ENCODE measurements at regions not wholly inside any gene's neighbourhood (a gene's known extent, or its start where the extent isn't known, plus 50 kb on each side); places are given as distances from the start of the nearest gene placed in this dataset.

DNA sequence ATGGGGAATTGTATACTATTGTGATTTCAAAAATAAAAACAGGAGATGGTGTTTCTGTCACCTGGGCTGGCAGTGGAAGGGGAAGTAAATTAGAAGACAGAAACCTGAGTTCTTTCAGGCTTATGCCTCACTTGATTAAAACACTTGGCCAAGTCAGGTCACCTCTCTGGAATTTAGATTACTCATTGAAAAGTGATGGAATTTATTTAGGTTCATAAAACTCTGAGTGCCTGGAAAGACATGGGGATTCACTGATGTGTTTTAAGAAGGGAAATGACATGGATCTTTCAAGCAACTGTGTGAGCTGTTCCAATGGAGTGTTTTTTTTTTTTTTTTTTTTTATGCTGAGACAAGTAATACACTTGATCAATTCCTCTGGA lies 400.1 kb downstream of the TMEM135 start:
- no peaks in the 10 kb centered on the region for H3K27me3 ChIP-seq
- H3K27ac ChIP-seq, result no peak overlapping the region
- H3K36me3 ChIP-seq, result no peaks in the 10 kb centered on the region
- no peak overlapping the region for H3K4me3 ChIP-seq
- no peaks in the 10 kb centered on the region for H3K4me1 ChIP-seq
- no peak for DNase-seq
- H3K9me3 ChIP-seq (replicated peaks), result no peaks in the 10 kb centered on the region

DNA sequence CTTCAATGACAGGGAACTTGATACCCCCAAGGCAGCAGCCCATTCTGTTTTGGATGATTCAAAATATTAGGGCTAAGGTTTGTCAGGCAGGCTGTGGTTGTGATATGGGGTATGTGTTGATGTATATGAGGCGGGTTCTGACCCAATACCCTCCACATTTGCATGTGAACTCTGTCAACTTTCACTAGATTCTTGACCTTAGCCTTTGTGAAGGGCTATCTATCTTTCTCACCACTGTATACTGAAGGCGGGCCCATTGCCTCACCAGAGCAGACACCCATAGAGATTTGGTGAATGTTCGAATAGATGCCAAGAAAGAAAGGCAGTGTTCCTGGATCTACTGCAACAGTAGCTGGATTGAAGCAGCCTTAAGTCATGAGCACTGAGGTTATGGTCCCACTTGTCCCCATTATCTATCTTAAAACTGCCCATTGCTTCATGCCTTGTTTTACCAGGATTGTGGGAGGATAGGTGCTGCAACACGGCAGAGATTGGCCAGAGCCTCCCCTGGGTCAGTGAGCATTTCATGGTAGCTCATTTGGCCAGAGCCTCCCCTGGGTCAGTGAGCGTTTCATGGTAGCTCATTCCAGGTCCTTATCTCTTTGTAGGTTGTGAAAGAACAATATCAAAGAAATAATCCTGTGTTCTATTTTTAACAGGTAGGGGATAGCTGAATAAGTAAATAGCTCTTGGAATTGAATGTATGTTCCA lies 399.6 kb downstream of the TMEM135 start:
- Histone ChIP-seq H3K4me3 (no peak overlapping the region), H3K4me1 (no peaks in the 10 kb centered on the region), H3K27me3 (no peaks in the 10 kb centered on the region), H3K27ac (no peak overlapping the region), H3K9me3 (replicated peaks) (no peaks in the 10 kb centered on the region), H3K36me3 (no peaks in the 10 kb centered on the region)
- DNase-seq, result no peak

DNA sequence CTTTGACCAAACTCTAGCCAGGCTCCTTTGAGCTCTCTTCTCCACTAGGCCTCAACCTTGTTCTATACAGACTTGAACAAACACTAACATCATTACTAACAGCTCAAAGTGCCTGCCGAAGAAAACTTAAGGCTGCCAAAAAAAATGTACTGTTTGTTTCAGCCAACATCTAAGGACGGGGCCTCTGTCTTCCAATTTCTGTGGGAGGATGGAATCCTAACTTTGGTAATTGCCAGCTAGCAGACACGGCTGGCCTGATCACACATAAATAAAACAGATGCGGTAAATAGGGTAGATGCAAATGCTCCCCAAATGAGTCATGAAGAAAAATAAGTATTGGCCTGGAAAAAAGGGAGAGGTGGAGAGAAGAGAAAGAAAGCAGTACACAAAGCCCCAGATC lies 394.3 kb downstream of the TMEM135 start:
- no peak overlapping the region for H3K4me3 ChIP-seq
- no peaks in the 10 kb centered on the region for H3K36me3 ChIP-seq
- DNase-seq, result no peak
- no peaks in the 10 kb centered on the region for H3K9me3 ChIP-seq (replicated peaks)
- no peaks in the 10 kb centered on the region for H3K27me3 ChIP-seq
- no peaks in the 10 kb centered on the region for H3K4me1 ChIP-seq
- no peak overlapping the region for H3K27ac ChIP-seq

DNA sequence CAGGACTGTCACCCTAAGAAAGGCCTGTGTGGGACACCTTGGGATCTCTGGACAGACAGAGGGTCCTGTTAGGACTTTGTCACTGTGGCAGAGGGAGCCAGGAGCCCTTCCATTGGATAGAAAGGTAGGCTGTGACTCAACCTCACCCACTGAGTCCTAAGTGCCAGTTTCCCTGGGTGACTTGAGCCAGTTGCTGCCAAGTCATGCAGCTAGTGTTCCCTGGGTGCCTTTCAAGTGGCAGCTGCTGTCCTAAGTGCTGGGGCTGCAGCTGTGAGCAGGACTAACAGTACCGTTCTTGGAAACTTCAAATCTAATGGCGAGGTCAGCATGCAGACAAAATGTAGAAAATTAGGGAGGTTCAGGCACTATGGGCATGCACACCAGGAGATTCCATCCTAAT lies 393.7 kb downstream of the TMEM135 start:
- Histone ChIP-seq H3K27me3 (no peaks in the 10 kb centered on the region), H3K4me3 (no peak overlapping the region), H3K4me1 (no peaks in the 10 kb centered on the region), H3K27ac (no peak overlapping the region), H3K36me3 (no peaks in the 10 kb centered on the region), H3K9me3 (replicated peaks) (no peaks in the 10 kb centered on the region)
- DNase-seq, result no peak

DNA sequence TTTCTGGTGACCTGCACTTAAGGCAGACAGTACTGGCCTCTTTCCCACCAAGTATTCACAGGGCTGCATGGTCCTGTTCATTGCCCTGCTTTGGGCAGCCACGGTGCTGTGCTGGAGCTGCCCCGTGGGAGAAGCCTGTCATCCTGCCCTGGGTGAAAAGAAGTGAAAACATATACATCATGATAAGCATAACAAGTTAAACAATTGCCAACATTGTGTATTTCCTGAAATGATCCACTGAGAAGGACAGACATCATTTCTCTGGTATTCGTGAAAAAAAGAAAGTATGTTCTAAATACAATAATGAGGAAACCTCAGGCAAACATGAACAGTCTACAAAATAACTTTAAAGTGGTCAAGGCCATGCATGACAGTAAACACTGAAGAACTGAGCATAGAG lies 393.1 kb downstream of the TMEM135 start:
- H3K4me3 ChIP-seq, result no peak overlapping the region
- no peaks in the 10 kb centered on the region for H3K9me3 ChIP-seq (replicated peaks)
- H3K27me3 ChIP-seq, result no peaks in the 10 kb centered on the region
- DNase-seq, result no peak
- H3K36me3 ChIP-seq, result no peaks in the 10 kb centered on the region
- no peaks in the 10 kb centered on the region for H3K4me1 ChIP-seq
- H3K27ac ChIP-seq, result no peak overlapping the region

DNA sequence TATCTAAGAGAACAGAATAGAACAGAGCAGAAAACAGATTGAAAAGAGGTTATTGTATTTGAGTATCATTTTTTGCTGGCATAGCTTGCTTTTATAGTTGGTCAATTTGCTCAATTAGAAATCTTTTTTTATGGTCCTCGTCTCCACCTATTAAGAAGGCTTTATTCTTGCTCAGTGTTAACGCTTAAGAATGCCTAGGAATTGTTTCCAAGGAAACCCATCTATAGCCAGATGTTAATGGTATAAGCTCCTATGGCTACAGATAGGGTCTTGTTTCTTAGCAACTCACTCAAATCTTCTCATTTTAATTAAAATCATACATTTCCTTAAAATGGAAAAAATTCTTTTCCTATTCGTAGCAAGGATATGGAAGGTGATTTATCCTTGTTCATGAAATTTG lies 392.3 kb downstream of the TMEM135 start:
- no peaks in the 10 kb centered on the region for H3K36me3 ChIP-seq
- DNase-seq, result no peak
- no peaks in the 10 kb centered on the region; the same call in 1 of the 2 replicates for H3K27me3 ChIP-seq
- no peaks in the 10 kb centered on the region for H3K9me3 ChIP-seq (replicated peaks)
- H3K27ac ChIP-seq, result no peak overlapping the region
- no peak overlapping the region for H3K4me3 ChIP-seq
- H3K4me1 ChIP-seq, result no peaks in the 10 kb centered on the region

DNA sequence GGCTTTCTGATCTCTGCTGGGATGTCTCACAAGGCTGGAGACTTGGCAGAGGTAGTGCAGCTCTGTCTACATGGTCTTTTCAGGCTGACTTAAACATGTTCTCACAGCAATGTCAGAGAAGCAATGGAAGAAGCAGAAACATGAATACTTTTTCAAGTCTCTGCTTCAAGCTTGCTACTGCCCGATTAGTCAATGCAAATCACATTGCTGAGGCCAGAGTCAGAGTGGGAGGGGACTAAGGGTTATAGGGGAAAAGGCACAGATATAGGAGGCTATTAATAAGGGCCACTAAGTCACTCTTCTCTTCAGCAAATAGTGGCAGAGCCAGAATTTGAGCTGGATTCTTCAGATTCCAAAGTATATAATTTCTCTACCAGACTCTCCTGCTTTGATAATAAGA lies 390.5 kb downstream of the TMEM135 start:
- Histone ChIP-seq H3K9me3 (replicated peaks) (no peaks in the 10 kb centered on the region), H3K4me1 (no peaks in the 10 kb centered on the region), H3K4me3 (no peak overlapping the region), H3K36me3 (no peaks in the 10 kb centered on the region), H3K27me3 (peaks cover 9% of the 10 kb centered on the region; the same call in 1 of the 2 replicates), H3K27ac (no peak overlapping the region)
- DNase-seq, result no peak

DNA sequence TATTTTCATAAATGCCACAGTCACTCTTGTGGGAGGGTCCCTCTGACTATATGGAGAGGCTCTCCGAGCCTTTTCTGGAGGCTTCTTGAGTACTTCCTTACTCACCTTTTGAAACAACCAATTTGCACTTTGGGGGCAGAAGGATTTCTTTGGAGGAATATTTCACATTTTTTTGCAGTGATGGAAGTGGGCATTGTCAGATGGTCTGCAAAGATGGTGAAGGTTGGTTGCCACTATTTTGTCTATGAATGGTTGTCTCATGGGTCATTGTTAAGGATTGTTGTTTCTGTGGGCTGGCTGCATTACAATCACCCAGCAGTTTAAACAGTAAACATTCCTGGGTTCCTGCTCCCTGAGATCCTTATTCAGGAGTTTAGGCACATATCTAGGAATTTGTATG lies 388.2 kb downstream of the TMEM135 start:
- H3K27ac ChIP-seq, result no peak overlapping the region
- DNase-seq, result no peak

DNA sequence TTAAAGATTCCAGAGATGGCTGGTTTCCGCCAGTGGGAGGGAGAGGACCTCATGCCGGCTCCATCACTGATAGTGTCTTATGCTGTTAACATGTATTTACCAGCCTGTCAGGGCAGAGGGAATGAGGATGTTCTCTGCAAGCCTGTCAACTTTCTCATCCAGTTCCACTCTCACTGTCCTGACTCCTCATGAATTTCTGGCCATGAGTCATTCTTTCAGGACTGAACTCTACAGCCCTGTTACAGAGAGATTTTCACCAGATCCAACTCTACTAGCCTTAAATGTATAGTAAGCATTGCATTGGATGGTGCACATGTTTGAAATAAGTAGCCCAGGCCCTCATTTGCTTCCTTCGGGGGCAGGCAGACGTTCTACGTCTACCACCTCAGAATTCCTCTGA lies 387.7 kb downstream of the TMEM135 start:
- Histone ChIP-seq H3K36me3 (no peaks in the 10 kb centered on the region), H3K4me3 (no peak overlapping the region), H3K27ac (no peak overlapping the region), H3K4me1 (no peaks in the 10 kb centered on the region), H3K9me3 (replicated peaks) (no peaks in the 10 kb centered on the region), H3K27me3 (peaks cover 9% of the 10 kb centered on the region; the same call in 1 of the 2 replicates)
- DNase-seq, result no peak

More for the DNA sequence above, 388.2 kb downstream of the TMEM135 start:
- Histone ChIP-seq H3K4me3 (no peak overlapping the region), H3K9me3 (replicated peaks) (no peaks in the 10 kb centered on the region), H3K36me3 (no peaks in the 10 kb centered on the region), H3K27me3 (peaks cover 9% of the 10 kb centered on the region; the same call in 1 of the 2 replicates), H3K4me1 (no peaks in the 10 kb centered on the region)

DNA sequence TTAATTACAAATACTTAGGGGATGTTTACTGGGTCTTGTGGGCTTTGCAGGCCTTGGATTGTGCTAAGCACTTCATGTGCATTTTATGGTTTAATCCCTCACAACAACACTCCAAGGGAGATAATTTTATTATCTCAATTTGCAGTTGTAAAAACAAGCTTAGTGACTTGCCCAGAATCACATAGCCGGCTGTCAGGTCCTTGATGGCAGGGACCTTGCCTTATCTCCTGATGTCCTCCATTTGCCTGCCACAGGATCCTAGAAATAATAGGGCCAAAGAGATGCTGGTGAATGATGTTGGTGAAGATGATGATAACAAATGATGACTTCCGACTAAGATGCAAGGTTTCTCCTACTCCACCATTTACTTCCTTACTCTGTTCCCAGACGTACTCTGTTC lies 385.4 kb downstream of the TMEM135 start:
- DNase-seq, result no peak
- Histone ChIP-seq H3K36me3 (no peaks in the 10 kb centered on the region), H3K4me1 (no peaks in the 10 kb centered on the region), H3K27ac (no peak overlapping the region), H3K27me3 (peaks cover 9% of the 10 kb centered on the region; the same call in 1 of the 2 replicates), H3K4me3 (no peak overlapping the region), H3K9me3 (replicated peaks) (no peaks in the 10 kb centered on the region)

DNA sequence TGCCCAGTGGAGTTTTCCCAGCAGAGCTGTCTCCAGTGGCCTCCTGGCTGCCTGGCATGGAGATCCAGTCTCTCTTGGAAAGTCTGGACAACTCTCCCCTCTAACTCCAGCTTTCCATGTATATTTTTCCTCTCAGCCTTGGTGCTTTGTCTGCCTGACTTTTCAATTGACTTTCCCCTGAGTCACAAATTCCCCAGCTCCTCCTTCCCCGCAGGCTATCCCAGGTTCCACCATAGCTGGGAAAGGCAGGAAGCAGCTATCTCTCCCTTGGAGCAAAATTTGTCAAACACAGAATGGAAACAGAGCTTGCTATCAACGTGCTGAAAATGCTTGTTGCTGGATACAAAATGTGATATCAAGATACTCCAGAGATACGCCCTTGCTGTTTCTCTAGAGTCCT lies 384.8 kb downstream of the TMEM135 start:
- Histone ChIP-seq H3K4me1 (no peaks in the 10 kb centered on the region), H3K27me3 (peaks cover 9% of the 10 kb centered on the region; the same call in 1 of the 2 replicates), H3K9me3 (replicated peaks) (no peaks in the 10 kb centered on the region), H3K27ac (no peak overlapping the region), H3K4me3 (no peak overlapping the region), H3K36me3 (no peaks in the 10 kb centered on the region)
- no peak for DNase-seq

DNA sequence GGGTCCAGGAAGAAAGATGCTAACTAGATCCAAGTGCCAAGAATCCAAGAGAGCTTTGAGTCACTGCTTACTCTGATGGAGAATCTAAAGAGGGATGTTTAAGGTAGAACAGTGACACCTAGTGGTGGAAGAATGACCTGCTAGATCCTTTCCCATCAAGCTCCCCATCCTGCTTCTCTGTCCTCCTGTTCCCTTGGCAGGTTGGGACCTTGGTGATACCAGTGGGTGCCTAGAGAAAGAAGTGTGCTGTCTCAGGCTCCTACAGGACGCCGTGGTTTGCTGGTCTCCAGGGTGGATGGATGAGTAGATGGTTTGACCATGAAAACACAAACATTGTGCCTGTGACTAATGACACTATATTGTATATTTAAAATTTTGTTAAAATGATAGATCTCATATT lies 383.7 kb downstream of the TMEM135 start:
- no peaks in the 10 kb centered on the region for H3K4me1 ChIP-seq
- no peak overlapping the region for H3K27ac ChIP-seq
- H3K4me3 ChIP-seq, result no peak overlapping the region
- H3K27me3 ChIP-seq, result peaks cover 9% of the 10 kb centered on the region; the same call in 1 of the 2 replicates
- H3K36me3 ChIP-seq, result no peaks in the 10 kb centered on the region
- no peaks in the 10 kb centered on the region for H3K9me3 ChIP-seq (replicated peaks)
- DNase-seq, result peak; percentile 59 to 91

DNA sequence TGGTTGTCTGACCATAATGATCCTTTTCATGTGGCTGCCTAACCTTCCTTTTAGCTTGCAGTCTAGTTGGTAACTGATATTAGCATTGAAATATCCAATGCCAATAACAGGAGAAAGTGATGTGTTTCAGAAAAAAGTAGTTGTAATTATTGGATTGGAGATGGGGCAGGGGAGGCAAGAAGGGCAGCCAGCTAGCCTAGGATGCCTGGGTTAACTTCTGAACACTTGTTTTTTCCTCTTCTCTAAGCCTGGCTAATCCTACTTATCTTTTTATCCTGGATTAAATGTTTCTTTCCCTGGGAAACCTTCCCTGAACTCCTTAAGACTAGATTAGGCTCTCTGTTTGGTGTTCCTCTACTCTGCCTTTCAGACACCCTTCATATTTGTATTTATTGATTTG lies 380.2 kb downstream of the TMEM135 start:
- Histone ChIP-seq H3K9me3 (replicated peaks) (no peaks in the 10 kb centered on the region), H3K4me3 (no peak overlapping the region), H3K36me3 (no peaks in the 10 kb centered on the region), H3K27me3 (no peaks in the 10 kb centered on the region; the same call in 1 of the 2 replicates), H3K27ac (no peak overlapping the region), H3K4me1 (no peaks in the 10 kb centered on the region)
- no peak for DNase-seq

DNA sequence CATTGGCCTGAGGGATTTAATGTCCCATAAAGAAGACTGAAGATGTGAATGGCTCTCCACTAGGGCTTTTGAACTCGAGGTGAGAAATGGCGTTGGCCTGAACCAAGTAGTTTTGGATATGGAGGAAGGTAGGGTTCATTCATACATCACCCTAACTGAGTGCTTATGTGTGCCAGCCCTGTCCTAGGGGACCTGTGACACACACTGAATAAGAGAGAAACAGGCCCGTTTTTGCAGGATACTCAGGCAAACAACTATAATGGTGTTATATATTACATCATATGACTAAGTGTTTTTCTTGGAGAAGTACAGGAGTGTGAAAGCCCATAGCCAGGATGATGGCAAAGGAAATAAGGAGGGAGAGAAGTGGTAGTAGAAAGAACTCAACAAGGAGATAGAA lies 368.1 kb downstream of the TMEM135 start:
- Histone ChIP-seq H3K27ac (no peak overlapping the region), H3K36me3 (no peaks in the 10 kb centered on the region), H3K4me1 (no peaks in the 10 kb centered on the region), H3K27me3 (no peaks in the 10 kb centered on the region; the same call in 1 of the 2 replicates), H3K4me3 (no peak overlapping the region), H3K9me3 (replicated peaks) (no peaks in the 10 kb centered on the region)
- DNase-seq, result no peak

DNA sequence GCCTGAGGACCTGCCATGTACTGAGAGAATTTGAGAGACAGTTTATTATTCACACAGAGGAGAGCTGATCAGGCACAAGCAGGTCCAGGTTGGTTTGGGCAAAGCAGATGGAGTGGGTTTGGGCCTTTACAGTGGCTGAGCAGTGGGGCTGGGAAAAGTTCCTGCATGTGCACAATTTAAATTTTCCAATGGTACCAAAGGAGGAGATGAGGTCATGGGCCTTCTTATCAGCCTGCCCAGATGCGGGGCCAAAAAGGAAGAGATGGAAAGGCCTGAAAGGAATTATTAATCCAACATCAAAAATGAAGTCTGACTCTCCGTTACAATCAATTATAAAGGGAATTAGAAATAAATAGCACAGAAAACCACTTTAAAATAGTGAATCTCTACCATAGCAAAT lies 367.6 kb downstream of the TMEM135 start:
- no peak for DNase-seq
- H3K27ac ChIP-seq, result no peak overlapping the region
- no peak overlapping the region for H3K4me3 ChIP-seq
- no peaks in the 10 kb centered on the region; the same call in 1 of the 2 replicates for H3K27me3 ChIP-seq
- H3K36me3 ChIP-seq, result no peaks in the 10 kb centered on the region
- no peaks in the 10 kb centered on the region for H3K9me3 ChIP-seq (replicated peaks)
- H3K4me1 ChIP-seq, result no peaks in the 10 kb centered on the region

DNA sequence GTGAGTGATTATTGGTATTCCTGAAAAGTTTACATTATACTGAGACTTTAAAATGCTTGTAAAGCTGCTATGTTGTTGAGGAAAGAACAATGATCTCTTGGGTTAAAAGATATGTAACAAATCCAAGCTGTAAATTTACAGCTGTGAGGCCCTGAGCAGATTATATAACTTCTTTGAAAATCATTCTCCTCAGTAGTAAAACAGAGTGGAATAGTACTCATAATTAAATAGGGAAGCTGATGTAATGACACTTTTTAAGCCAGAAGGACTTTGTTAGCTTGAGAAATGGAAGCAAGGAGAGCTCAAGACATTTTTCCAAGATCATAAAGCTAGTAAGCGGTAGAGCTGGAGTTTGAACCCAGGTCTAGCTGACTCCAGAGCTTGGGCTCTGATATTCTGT lies 363.9 kb downstream of the TMEM135 start:
- Histone ChIP-seq H3K36me3 (no peaks in the 10 kb centered on the region), H3K9me3 (replicated peaks) (no peaks in the 10 kb centered on the region), H3K27ac (no peak overlapping the region), H3K4me1 (no peaks in the 10 kb centered on the region), H3K4me3 (no peak overlapping the region), H3K27me3 (no peaks in the 10 kb centered on the region; the same call in 1 of the 2 replicates)
- DNase-seq, result no peak

Measured in SJCRH30 (cell line).